Right lobe of liver (tissue), 4 donors: ENCODE measurements at regions not wholly inside any gene's neighbourhood (a gene's known extent, or its start where the extent isn't known, plus 50 kb on each side); places are given as distances from the start of the nearest gene placed in this dataset.

Experiments
- POLR2A ChIP-seq: fragments of 450-650 bp; IDR thresholded peaks from one replicate; pipeline ENCODE4 v1.6.1; 2017; ENCODE audit warnings: antibody characterized with exemption, mild to moderate bottlenecking
- TF ChIP-seq, protein P1 (sequence below), 4 donors: fragments of 200-600 bp in 3 of 4; fragments of 450-650 bp in 1 of 4; IDR thresholded peaks; one replicate each; pipeline versions ENCODE4 v1.5.1 to v1.8.0; 2016 to 2022; ENCODE audit warnings: antibody characterized with exemption in 4 of 4, mild to moderate bottlenecking in 2 of 4
- donor health status: DM: no; HTN: no; CAD: no.
- donor health status: DM: no; HTN: no; CAD: no.
- donor health status: DM: no; HTN: yes; CAD: no.

DNA sequence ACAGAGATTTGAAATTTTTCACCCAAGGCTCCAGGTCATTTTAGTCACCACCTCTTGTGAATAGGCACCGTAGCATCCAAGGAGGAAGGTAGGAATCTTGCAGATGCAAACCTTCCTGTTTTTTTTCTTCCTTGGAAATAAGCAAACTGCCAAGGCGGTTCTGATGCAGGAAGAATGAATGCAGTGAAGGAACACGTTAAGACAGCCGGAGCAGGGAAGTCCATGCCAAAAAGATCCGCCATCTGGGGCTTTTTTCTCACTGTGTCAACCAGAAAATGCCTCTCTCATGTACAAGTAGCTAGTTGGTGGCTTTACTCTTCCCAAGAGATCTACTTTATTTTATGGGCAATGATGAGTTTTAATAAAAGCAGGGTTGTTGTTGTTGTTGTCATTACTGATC, 142.4 kb downstream of the ZIC5 start:
- TF ChIP-seq POLR2A: no peak
- TF ChIP-seq, protein P1, sequence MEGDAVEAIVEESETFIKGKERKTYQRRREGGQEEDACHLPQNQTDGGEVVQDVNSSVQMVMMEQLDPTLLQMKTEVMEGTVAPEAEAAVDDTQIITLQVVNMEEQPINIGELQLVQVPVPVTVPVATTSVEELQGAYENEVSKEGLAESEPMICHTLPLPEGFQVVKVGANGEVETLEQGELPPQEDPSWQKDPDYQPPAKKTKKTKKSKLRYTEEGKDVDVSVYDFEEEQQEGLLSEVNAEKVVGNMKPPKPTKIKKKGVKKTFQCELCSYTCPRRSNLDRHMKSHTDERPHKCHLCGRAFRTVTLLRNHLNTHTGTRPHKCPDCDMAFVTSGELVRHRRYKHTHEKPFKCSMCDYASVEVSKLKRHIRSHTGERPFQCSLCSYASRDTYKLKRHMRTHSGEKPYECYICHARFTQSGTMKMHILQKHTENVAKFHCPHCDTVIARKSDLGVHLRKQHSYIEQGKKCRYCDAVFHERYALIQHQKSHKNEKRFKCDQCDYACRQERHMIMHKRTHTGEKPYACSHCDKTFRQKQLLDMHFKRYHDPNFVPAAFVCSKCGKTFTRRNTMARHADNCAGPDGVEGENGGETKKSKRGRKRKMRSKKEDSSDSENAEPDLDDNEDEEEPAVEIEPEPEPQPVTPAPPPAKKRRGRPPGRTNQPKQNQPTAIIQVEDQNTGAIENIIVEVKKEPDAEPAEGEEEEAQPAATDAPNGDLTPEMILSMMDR (IDR thresholded peaks at IDR 0.05): no peak
